HG03460 (cell line): ENCODE measurements at regions not wholly inside any gene's neighbourhood (a gene's known extent, or its start where the extent isn't known, plus 50 kb on each side); places are given as distances from the start of the nearest gene placed in this dataset.

Experiments
- ATAC-seq: cut with Tn5 transposase; IDR thresholded peaks from one replicate; pipeline ENCODE4 v1.9.1; 2021; ENCODE audit not compliant: unreplicated experiment

GRCh38 chr14:101024686-101025085, 121.2 kb upstream of the RTL1 start:
- no peak for ATAC-seq

DNA sequence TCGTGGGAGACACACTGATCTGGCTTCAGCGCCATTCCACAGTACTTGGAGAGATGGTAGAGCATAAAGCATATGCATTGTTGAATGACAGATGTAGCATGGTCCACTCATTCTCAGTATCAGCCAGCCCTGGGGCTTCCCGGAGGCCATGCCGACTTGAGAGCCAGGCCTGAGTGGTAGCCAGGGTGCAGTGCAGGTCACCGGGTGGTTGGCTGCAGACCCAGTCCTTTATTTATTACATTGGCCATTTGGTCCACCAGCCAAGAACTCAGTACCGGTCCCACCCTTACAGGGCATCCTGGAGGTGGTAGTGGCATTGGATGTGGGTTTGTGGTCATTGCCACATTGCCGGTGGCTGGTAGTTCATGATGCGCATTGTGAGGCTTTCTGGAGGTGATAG, 121.6 kb upstream of the RTL1 start:
- ATAC-seq = no peak

- ATAC-seq = no peak
Measured at GRCh38 chr14:101025696-101026095, 122.2 kb upstream of the RTL1 start.

- ATAC-seq = no peak
Measured at GRCh38 chr14:101026341-101026740, 122.8 kb upstream of the RTL1 start.

GRCh38 chr14:101027291-101027690, 123.8 kb upstream of the RTL1 start:
- ATAC-seq = no peak

GRCh38 chr14:101027966-101028365, 124.4 kb upstream of the RTL1 start:
- ATAC-seq = no peak

DNA sequence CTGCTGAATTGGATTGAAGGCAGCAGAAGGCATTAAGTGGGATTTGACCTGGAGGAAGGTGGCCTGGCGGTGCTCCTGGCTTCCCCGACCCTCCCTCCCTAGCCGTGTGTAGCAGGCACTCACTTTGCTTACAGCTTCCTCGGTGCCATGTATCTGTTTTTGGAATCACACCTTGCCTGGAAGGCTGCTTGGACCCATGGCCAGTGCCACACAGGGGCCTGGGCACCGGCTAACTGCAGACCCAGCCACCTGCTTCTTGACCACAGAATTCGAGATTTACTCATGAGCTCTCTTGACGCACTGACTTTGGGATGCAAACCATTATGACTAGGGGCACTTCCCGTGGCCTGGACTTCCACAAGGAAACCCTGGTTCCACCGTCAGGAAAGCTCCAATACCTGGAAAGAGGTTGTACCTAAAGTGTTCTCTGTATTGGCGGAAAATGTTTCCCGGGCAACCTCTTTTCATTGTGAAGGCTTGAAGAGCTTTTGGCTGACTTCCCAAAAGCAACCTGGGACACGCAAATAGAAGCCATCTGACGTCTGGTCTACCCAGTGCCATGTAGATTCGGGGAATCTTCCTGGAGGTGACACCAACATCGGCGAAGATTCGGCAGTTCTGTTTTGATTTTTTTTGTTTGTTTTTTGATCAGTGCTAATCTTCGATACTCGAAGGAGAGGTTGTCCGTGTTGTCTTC, 125.6 kb upstream of the RTL1 start:
- no peak for ATAC-seq

DNA sequence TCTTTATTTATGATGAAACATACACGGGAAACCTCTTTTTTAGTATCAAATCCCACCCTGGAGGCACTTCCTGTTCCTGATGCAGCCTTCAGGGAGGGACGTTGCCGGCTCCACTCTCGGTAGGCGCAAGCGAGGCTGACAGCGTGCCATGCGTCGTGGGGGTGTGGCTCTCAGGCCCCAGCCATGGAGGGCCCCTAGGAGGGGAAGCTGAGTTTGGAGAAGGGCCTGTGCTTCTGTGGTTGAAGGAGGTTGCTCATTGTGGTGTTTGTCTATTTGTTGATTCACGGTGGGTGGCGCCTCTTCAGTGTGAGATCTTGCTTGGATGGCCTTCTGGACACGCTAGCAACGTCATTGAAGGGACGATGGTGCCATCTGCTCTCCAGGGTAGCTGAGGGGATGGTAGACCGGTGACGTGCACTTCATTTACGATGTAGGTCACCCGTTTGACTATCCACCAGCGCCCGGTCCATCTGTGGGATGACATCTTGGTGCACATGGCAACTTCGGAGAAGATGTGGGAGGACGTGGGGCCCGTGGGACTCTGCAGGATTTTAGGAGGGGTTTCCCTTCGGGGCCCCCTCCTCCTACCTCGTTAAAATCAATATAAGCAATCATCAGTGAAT, 126.3 kb upstream of the RTL1 start:
- no peak for ATAC-seq

- no peak for ATAC-seq
Measured at GRCh38 chr14:101030586-101030985, 127.1 kb upstream of the RTL1 start.

GRCh38 chr14:101031186-101031585, 127.7 kb upstream of the RTL1 start:
- no peak for ATAC-seq

- no peak for ATAC-seq
Measured at GRCh38 chr14:101031721-101032120, 128.2 kb upstream of the RTL1 start.

GRCh38 chr14:101032433-101032832, 128.9 kb upstream of the RTL1 start:
- ATAC-seq = no peak

DNA sequence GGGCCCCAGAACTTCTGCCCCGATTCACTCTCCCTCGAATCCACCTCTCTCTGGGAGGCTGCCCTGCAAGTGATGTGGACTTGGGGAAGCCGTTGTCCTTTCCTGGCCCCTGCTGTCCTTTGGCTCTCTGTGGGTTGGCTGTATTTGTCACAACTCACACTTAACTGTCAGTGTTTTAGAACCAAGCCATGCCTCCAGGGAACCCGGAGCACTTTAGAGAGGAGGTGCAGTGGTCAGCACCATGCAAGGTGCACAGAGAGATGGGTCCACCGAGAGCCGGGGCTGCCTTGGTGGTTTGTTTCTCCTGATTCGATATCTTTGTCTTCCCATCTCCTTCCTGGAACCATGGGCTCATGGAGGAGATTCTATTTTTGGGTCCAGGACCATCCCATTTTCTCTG, 129.5 kb upstream of the RTL1 start:
- ATAC-seq = no peak

DNA sequence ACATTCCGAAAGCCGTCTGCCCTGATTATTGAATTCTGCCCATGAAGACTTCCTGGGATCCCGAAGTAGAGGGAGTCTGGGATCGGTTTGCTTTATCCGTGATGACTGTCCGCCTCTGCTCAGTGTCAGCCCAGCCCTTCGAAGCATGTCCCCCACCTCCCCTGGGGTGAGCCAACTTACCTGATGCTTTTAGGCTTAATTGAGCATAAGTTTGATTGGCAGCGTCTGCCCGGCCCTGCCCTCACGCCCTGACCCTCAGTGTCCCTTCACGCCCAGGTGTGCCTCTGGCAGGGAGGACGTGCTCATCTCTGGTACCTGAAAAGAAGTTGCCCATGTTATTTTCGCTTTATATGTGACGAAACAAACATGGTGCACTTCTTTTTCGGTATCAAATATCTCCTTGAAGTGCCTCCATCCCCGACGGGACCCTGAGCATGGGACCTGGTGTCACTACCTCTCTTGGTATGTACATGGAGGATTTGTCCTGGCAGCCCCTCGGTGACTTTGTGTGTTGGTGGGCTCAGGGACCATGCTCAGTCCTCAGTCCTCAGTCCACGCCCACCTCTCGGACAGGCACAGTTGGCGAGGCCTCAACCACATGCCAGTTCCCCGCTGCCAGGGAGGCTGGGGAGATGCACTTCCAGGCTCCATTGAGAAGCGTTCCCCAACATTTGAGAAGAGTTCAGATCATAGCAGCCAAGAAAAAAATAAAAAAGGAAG, 130.1 kb upstream of the RTL1 start:
- ATAC-seq = no peak

DNA sequence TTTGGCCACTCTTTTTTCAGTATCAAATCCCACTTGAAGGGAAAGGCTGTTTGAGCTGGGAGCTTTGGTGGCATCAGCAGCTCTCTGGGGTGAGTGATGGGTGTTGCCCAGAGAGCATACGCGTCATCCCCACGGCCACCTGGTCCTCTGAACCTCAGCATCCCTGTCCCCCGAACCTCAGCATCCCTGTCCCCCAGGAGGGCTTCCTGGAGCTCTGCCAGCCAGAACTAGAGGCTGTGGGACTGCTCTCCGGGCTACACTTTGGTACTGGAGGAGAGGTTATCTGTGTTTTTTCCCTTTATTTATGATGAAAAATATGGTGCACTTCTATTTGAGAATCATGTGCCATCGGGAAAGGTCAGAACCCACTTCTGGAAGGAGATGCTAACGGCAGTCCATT, 131.5 kb upstream of the RTL1 start:
- ATAC-seq = no peak

DNA sequence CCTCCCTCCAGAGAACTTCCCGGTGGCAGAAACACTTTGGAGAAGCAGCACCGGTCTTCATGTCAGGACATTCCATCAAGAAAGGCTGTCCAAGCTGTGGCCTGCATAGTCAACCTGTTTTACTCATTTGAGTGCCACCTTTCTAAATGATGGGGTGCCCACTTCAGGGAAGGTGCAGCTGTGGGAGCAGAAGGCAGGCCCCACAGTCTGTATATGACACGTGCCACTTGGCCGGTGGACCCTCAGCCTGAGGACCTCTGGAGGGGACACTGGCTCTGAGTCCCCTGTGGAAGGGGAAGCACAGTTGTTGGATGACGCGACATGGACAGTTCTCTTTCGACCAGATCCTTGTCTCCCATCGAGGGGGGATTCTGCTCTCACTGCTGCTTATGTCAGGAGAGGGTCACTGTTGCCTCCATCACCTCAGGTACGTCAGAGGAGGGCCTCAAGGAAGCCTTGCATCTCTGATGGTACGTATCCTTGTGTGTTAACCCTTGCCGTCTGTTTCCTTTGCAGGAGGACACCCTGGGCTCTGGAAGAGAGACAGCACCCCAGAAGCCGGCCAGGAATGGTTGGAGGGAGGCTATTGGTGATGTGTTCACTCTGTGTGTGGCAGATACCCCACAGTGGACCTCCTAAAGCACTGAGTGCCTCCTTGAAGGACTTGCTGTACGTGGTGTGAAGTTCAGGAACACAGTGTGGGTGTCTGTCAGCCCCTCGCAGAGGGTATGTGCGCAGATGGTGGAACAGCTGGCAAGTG, 132.1 kb upstream of the RTL1 start:
- ATAC-seq = no peak

DNA sequence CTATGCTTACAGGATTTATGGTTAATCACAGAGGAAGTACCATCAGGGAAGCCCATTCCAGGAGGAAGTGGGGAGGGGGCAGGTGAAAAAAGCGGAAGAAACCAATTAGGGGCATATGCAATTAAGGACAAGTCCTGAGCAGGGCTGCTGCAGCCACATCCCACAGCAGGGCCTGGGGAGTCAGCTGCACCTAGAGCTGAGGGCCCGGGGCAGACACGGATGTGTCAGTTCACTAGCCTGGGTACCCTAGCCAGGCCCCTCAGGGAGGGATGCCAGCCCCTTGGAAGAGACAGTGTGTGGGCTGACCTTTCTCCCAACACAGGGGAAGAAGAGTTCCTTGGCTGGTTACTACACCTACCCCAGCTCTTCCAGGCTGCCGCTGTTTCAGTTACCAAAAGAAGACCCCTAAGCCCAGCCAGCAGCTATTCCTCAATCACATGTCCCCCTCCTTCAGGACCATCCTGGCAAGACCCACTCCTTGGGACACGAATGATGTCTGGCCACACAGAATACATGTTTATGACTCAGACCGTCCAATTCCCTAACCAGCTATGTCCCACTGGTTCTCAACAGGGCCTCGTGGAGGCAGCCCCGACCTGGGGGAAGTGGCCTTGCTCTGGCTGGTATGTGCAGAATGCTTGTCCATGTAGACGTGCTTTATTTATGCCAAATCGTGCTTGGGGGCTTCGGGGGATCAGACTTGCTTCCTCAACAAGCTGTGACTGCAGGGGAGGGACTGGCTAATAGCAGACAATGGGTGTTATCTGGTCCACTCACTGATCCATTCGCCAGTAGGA, 133.7 kb upstream of the RTL1 start:
- no peak for ATAC-seq

DNA sequence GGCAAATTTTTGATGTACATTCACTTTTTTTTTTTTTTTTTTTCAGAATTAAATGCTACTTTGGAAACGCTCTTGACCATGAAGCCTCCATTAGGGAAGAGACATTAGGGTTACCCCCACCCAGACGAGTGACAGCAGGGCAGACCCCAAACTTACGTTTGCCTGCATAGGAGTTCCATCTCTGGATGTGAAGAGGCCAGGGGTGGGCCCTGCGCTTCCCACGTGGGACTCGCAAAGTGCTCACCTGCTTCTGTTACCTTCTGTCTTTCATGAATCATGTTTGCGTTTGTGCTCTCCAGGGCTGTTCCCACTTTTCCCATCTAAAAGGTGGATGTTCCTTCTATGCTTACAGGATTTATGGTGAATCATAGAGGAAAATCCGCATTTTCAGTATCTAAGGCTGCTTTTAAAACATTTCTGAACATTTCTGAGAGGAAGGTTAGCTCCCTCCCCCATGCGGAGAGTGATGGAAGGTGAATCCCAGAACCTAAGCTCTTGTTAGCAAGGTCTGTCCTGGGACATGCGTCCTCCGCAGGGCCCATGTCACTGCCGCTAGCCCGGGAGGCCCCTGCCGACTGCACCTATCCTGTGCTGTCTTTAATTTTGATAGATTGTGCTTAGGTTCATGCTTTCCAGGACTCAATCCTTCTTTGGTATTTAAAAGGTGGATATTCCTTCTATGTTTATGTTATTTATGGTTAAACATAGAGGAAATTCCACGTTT, 135.7 kb upstream of the RTL1 start:
- no peak for ATAC-seq

GRCh38 chr14:101039755-101040138, 136.2 kb upstream of the RTL1 start:
- ATAC-seq = no peak
